ENCODE measurements at regions not wholly inside any gene's neighbourhood (a gene's known extent, or its start where the extent isn't known, plus 50 kb on each side); places are given as distances from the start of the nearest gene placed in this dataset.

DNA sequence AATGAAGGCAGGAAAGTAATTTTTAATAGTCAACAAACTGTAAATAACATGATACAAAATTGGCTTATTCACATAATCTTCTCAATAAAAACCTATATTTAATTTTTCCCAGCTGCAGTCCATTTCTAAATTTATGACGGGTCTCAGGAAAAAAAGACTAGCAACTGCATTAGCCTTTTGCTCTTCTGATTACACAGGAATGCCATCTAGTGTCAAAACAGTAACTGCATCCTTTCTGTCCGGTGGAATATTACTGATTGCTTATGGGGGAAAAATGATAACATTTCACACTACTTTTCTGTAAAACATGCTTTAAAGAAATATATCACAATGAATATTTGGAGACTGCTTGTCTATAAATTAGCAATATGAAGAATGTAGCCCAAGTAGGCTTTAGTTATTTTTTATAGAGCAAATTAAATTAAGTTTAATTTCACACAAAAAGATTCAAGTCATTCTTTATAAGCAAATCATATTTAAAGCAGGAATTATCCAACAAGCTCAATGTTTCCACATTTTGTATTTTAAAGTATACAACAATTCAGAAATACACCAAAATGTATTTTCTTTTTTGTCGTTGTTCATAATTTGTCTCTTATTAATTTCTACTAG, 534.7 kb downstream of the CDH10 start:
- TF ChIP-seq, protein P1, sequence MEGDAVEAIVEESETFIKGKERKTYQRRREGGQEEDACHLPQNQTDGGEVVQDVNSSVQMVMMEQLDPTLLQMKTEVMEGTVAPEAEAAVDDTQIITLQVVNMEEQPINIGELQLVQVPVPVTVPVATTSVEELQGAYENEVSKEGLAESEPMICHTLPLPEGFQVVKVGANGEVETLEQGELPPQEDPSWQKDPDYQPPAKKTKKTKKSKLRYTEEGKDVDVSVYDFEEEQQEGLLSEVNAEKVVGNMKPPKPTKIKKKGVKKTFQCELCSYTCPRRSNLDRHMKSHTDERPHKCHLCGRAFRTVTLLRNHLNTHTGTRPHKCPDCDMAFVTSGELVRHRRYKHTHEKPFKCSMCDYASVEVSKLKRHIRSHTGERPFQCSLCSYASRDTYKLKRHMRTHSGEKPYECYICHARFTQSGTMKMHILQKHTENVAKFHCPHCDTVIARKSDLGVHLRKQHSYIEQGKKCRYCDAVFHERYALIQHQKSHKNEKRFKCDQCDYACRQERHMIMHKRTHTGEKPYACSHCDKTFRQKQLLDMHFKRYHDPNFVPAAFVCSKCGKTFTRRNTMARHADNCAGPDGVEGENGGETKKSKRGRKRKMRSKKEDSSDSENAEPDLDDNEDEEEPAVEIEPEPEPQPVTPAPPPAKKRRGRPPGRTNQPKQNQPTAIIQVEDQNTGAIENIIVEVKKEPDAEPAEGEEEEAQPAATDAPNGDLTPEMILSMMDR (IDR thresholded peaks at IDR 0.05; ENCODE audit: low read depth, low read length): peak; percentile 37
- TF ChIP-seq POLR2A (IDR thresholded peaks at IDR 0.05; ENCODE audit: extremely low read depth, insufficient read length): no peak
- TF ChIP-seq MYC (IDR thresholded peaks at IDR 0.05; ENCODE audit: low read depth, low read length): no peak
